ENCODE measurements at regions not wholly inside any gene's neighbourhood (a gene's known extent, or its start where the extent isn't known, plus 50 kb on each side); places are given as distances from the start of the nearest gene placed in this dataset.

- no peaks in the 10 kb centered on the region for H3K36me3 Mint-ChIP-seq (ENCODE audit: insufficient read depth, unreplicated experiment)
- Histone ChIP-seq H3K4me3 (ENCODE audit: low read depth, low read length) (no peak overlapping the region), H3K4me1 (no peaks in the 10 kb centered on the region), H3K9me3 (no peaks in the 10 kb centered on the region), H3K27me3 (replicated peaks; ENCODE audit: control insufficient read depth, insufficient read depth, low read length) (no peaks in the 10 kb centered on the region), H3K36me3 (ENCODE audit: control insufficient read depth, insufficient read depth, low read length) (no peaks in the 10 kb centered on the region)
- BruUV-seq (replicated peaks) = no TSS peak
- H3K4me3 Mint-ChIP-seq (ENCODE audit: unreplicated experiment) = no peak overlapping the region
- intact Hi-C loops (cut with micrococcal nuclease; ENCODE audit: unreplicated experiment) = no loop called here
- H3K27me3 Mint-ChIP-seq (ENCODE audit: insufficient read depth, unreplicated experiment) = peaks cover 7% of the 10 kb centered on the region
- H3K4me1 Mint-ChIP-seq (ENCODE audit: low read depth, unreplicated experiment) = no peaks in the 10 kb centered on the region
- no peak for DNase-seq
- no peak overlapping the region for H3K27ac Mint-ChIP-seq (ENCODE audit: unreplicated experiment)
- POLR2A ChIA-PET = no interaction called here
- TF ChIP-seq CTCF (IDR thresholded peaks at IDR 0.05; ENCODE audit: insufficient read depth in 1 of 2, low read depth in 1 of 2, low read length in 1 of 2, severe bottlenecking in 1 of 2, unreplicated experiment in 1 of 2) = no peak
- H3K9me3 Mint-ChIP-seq (ENCODE audit: unreplicated experiment) = no peaks in the 10 kb centered on the region
- CTCF ChIA-PET = no interaction called here
Measured at GRCh38 chr1:194289569-194290266, 1103.3 kb upstream of the B3GALT2 start.

DNA sequence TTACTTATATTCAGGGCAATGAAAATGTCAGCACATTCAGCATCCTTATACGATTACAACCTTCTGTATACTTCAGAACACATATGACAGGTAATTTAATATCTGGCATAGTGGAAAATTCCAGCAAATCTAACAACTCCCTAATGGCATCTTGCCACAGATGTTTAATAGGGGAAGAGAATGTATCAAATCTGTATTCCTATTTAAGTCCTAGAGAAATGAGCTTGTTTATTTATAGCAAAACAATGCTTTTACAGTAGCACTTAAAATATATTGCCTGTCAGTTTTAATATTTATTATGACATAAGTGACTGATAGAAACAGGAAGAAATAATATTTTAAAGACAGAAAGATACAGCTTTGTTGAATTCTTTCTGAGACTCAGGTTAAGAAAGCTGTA is 1101.8 kb upstream of the B3GALT2 start:
- Mint-ChIP-seq H3K9me3 (ENCODE audit: unreplicated experiment) (no peaks in the 10 kb centered on the region), H3K36me3 (ENCODE audit: insufficient read depth, unreplicated experiment) (no peaks in the 10 kb centered on the region), H3K27me3 (ENCODE audit: insufficient read depth, unreplicated experiment) (peaks cover 4% of the 10 kb centered on the region), H3K27ac (ENCODE audit: unreplicated experiment) (no peak overlapping the region), H3K4me1 (ENCODE audit: low read depth, unreplicated experiment) (no peaks in the 10 kb centered on the region), H3K4me3 (ENCODE audit: unreplicated experiment) (no peak overlapping the region)
- intact Hi-C loops (cut with micrococcal nuclease; ENCODE audit: unreplicated experiment) = no loop called here
- Histone ChIP-seq H3K27me3 (replicated peaks; ENCODE audit: control insufficient read depth, insufficient read depth, low read length) (no peaks in the 10 kb centered on the region), H3K4me3 (ENCODE audit: low read depth, low read length) (no peak overlapping the region), H3K4me1 (no peaks in the 10 kb centered on the region), H3K36me3 (ENCODE audit: control insufficient read depth, insufficient read depth, low read length) (no peaks in the 10 kb centered on the region), H3K9me3 (no peaks in the 10 kb centered on the region)
- TF ChIP-seq CTCF (IDR thresholded peaks at IDR 0.05; ENCODE audit: insufficient read depth in 1 of 2, low read depth in 1 of 2, low read length in 1 of 2, severe bottlenecking in 1 of 2, unreplicated experiment in 1 of 2) = no peak
- ChIA-PET POLR2A (no interaction called here), CTCF (no interaction called here)
- BruUV-seq (replicated peaks) = no TSS peak
- no peak for DNase-seq

DNA sequence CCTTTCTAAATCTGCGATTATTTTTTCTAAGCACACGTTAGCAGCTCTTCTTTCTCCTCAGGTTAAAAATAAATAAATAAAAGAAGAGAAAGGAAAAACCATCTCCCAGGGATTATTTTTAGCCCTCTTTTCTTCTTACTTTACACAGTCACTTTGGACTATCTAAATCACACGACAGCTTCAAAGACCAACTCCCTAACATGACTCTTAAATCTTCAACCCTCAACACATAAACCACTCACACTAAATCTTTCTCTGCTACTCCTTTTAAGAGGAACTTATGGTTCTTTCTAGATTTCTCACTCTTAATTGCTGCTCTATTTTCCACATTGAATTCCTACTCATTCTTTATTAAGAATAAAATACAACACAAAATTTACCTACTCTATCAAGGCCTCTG is 1095.0 kb upstream of the B3GALT2 start:
- no peaks in the 10 kb centered on the region for H3K9me3 ChIP-seq
- Mint-ChIP-seq H3K9me3 (ENCODE audit: unreplicated experiment) (no peaks in the 10 kb centered on the region), H3K27ac (ENCODE audit: unreplicated experiment) (no peak overlapping the region), H3K27me3 (ENCODE audit: insufficient read depth, unreplicated experiment) (peaks cover 4% of the 10 kb centered on the region), H3K4me3 (ENCODE audit: unreplicated experiment) (no peak overlapping the region), H3K4me1 (ENCODE audit: low read depth, unreplicated experiment) (no peaks in the 10 kb centered on the region), H3K36me3 (ENCODE audit: insufficient read depth, unreplicated experiment) (no peaks in the 10 kb centered on the region)
- no peaks in the 10 kb centered on the region for H3K4me1 ChIP-seq
- intact Hi-C loops (cut with micrococcal nuclease; ENCODE audit: unreplicated experiment) = no loop called here
- TF ChIP-seq CTCF (IDR thresholded peaks at IDR 0.05; ENCODE audit: insufficient read depth in 1 of 2, low read depth in 1 of 2, low read length in 1 of 2, severe bottlenecking in 1 of 2, unreplicated experiment in 1 of 2) = no peak
- H3K27me3 ChIP-seq (replicated peaks; ENCODE audit: control insufficient read depth, insufficient read depth, low read length) = no peaks in the 10 kb centered on the region
- H3K36me3 ChIP-seq (ENCODE audit: control insufficient read depth, insufficient read depth, low read length) = no peaks in the 10 kb centered on the region
- no TSS peak for BruUV-seq (replicated peaks)
- ChIA-PET POLR2A (no interaction called here), CTCF (no interaction called here)
- no peak for DNase-seq
- H3K4me3 ChIP-seq (ENCODE audit: low read depth, low read length) = no peak overlapping the region
